Skeletal muscle cell (primary cell): ENCODE measurements at regions not wholly inside any gene's neighbourhood (a gene's known extent, or its start where the extent isn't known, plus 50 kb on each side); places are given as distances from the start of the nearest gene placed in this dataset.

ENCODE experiments used
- DNase-seq: peaks from one replicate; pipeline ENCODE4 v3.0.0-alpha.2; 2010; ENCODE audit warnings: low read depth
- H3K4me3 ChIP-seq: 2 replicates; pipeline ENCODE4 v1.5.1; 2011; ENCODE audit warnings: low read depth, mild to moderate bottlenecking, control low read depth, low read length, moderate library complexity

DNA sequence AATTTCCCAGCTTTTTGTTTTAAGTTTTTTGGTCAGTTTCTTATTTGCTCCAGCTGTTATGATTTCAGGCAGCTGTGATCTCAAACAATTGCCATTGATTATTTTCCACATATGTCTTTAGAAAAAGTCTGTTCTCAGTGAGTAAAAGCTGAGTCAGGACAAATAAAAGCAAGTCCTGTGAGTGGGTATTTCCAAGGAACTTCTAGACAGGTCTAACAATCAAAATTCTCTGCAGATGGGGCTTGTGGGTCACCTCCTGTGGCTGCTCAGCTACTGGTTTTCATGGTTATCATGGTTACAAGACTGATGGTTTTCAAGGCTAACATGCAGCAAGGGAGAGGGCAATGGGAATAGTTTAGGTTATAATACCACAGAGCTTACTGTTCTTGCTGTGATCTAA is 585.7 kb downstream of the LMO4 start:
- no peak overlapping the region for H3K4me3 ChIP-seq
- DNase-seq = no peak

DNA sequence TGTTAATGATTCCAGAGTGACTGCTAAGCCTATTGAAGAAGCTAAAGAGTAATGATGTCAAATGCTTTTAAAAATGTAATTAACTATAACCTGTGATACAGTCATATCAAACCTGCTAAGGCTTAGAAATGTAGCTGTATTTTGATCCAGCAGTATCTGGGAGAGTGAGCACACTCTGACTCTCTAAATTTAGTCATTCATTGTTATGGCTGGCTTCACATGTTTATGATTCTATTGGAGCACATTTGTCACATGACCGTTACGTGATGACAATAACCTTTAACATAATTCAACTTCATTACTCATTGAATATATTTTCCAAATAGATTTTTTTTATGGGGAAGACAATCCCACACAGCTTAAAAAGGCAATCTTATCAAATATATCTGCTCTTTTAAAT is 587.1 kb downstream of the LMO4 start:
- DNase-seq = no peak
- H3K4me3 ChIP-seq = no peak overlapping the region

DNA sequence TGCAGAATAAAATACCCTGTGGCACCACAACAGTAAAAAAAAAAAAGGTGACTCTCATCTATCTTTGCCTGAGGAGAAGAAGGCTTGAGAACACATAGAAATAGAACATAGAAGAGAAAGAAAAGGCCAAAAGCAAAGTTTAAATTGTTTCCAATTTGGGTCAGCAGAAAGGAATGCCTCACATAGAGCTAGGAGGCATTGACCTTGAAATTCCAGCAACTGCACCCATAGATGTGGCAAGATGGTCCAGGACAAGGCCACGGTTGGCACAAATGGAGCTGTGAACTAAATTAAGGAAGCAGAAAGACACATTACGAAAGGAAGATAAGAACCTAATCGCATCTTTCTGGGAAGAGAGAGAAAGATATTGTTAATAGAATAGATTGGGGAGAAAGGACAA is 588.3 kb downstream of the LMO4 start:
- no peak overlapping the region for H3K4me3 ChIP-seq

DNA sequence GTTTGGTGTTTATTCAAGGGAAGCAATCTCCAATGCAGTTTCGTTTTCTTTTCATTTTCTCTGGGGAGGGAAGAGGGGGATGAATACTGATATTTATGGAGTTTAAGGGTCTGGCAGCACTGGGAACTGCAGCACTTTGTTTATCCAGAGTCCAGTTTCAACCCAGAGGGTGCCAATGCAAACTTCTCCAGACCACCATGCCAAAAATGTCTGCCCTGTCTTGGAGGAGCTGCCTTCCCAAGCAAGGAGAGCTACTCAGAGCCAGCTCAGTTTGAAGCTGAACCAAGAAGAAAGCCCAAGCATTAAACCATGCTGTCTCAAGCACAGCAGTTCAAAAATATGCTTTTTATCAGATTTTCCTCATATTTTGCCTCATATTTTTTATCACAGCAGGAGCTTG is 589.7 kb downstream of the LMO4 start:
- H3K4me3 ChIP-seq = no peak overlapping the region
- no peak for DNase-seq

More for the DNA sequence above, 588.3 kb downstream of the LMO4 start:
- peak; percentile 10 for DNase-seq

DNA sequence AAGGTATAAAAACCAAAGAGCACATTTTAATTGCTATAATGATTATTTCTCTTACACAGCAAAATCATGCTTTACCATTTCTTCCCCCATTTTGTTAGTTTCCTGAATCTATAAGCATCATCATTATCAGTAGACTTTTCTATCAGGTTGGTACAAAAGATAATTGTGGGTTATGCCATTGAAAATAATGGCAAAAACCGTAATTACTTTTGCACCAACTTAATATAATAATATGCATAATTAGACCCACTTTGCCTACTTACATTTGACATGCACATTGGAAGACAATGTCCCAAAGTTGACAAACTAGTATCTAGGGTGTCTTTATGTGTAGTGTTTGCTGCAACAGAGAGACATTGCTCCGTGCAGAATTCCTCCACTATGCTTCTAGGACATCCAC is 594.2 kb downstream of the LMO4 start:
- DNase-seq = no peak
- H3K4me3 ChIP-seq = no peak overlapping the region

DNA sequence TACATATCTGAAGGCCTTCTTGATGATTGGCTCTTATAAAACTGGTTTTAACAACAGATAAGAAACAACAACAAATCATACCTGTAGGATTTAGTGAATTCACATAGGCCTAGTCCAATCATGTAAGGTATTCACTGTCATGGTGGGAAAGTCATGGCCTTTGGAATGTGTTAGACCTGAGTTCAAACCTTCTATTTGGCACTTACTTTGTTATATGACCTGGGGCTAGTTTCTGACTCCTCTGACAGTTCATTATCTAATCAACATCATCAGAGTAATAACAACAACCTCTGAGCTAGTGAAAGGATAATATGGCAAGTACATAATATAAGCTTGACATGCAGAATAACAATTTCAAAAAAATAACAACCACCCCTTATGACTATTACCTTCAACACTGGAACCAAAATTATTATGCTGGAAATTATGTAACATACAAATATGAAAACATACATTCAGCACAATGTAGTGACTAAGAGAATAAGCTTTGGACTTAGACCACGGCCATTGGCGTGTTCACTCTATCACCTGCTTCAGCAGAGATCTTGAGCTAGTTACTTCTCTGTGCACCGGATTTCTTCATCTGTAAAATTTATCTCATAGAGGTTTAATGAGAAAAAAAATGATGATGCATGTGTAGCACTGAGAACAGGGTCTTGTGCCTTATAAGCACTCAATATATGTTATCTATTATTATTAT is 597.6 kb downstream of the LMO4 start:
- no peak for DNase-seq
- no peak overlapping the region for H3K4me3 ChIP-seq

DNA sequence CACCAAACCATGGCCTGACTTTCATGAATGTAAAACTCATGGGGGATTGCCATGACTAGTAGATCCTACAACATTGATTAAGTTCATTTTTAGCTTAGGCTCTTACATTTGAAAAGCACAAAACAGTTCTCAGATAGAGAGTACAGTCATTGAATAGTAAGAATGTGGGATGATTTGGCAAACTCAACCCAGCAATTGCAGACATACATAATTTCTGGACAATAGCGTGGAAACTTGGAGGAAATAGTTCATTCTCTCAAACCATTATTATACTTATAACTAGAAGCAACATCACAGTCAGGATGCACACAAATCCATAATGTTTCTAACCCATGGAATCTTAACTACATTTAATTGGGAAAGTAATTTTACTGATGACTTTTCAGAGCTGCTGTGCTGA is 598.2 kb downstream of the LMO4 start:
- no peak for DNase-seq
- no peak overlapping the region for H3K4me3 ChIP-seq

DNA sequence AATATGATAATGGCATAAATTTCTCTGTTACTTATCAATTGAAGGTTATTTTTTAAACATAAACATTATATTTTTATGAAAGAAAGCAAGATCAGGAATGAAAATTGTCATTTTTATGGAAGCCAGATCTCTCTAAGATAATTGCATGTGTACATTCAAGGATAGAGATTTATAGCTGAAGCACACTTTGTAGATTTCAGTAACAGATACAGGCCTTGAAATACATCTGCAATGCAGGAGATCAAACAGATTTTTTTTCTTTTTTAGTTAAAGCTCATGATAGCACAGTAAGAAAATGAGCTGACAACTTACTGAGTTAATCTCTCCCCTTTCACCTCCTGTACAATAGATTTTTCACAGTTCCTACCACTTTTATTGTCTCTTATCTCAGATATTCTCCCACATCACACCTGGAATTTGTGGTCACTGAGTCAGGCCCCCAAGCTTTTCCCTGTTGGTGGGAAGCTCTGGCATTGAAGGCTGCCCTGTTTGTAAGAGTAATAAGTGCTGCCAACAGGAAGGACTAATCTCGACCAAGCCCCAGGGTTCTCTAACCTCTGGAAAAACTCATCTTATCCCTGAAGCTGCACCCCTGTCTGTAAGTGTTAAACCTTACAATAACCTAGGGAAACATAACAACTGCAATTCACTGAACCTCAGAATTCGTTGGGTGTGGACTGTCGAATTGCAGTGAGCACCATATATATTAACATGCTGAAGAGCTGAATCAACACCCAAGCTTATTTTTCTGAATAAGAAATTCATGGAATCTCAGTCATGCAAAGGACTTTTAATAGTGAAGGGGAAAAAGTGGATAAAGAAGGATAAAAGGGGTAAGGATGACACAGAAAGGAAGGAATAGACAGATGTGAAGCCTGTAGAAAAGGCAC is 599.0 kb downstream of the LMO4 start:
- no peak overlapping the region for H3K4me3 ChIP-seq
- no peak for DNase-seq

DNA sequence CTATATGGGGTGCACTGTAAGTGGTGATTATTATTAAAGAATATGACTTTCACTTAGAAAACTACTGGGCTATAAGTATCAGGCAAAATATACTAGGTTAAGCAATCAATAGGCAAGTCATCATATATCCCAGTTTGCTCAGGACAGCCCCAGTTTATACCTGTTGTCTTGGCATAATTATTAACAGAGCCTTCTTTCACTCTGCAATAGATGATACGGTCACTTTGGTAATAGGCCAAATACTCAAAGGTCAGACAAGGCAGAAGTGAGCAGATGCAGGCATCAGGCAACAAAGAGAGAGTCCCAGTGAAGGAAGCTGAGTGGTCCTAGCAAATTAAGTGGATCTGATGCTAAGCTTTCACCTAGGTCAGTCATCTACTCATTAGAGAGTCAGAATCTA is 599.9 kb downstream of the LMO4 start:
- H3K4me3 ChIP-seq = no peak overlapping the region
- DNase-seq = no peak

DNA sequence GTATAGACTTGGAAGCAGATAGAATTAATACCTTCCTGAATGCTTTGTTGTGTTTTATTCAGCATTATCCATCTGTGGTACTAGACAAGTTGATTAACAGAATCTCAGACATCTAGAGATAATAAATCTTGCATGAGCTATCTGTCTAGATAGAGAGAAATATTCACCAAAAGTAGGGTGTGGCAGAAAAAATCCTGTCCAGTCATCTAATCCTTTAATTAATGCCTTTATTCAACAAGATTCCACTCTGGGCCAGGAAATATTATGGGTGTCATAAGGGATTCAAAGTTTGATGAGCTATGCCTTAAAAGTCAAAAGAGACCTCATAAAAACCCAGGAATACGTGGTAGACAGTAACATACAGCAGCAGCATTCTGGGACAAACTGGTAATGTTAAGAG is 601.2 kb downstream of the LMO4 start:
- H3K4me3 ChIP-seq = no peak overlapping the region
- DNase-seq = no peak

DNA sequence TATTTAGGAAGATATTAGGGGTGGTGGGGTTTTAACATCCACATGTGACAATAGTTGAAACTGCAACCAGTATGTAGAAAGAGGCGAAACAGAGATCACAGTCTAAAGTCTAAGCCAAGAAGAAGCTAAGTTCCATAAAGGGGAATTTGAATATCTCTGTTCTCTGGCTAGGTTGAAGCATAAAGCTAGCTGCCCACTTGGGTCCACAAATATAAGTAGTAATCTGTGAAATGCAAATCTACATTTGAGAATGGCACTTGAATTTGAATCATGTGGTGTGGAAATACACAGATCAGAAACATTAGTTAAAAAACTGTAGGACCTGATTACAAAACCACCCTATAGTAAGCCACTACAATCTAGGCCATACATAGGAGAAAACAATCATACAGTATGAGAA is 602.1 kb downstream of the LMO4 start:
- H3K4me3 ChIP-seq = no peak overlapping the region
- no peak for DNase-seq

DNA sequence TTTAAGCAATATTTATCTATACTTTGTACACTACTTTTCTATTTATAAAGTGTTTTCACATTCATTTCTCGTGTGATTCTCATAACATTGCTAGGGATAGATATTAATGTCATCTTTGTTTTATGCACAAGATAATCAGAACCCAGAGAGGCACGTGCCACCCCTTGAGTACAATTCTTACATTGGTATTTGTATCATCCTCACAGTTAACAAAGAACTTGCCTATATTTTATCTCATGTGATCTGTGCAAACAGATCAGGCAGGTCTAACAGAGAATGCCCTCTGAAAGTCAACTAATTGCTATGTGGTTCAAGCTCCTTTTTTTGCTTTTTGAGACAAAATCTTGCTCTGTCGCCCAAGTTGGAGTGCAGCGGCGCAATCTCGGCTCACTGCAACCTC is 604.5 kb downstream of the LMO4 start:
- no peak overlapping the region for H3K4me3 ChIP-seq
- DNase-seq = no peak

DNA sequence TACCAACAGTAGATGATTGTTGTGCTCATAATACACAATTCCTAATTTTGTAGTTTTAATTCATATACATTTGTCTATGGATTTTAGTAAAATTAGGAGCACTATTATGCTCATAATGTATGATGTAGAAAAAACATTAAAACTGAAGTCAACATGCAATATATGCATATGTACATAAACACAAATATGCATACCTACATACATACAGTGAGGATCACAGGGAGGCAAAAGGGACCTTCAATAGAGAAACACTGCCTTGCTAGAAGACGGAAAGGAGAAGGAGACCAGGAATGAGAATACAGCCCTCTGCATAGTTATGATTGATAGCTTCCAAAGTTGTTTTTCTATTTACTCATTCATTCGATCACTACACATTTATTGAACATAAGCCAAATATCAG is 606.5 kb downstream of the LMO4 start:
- no peak for DNase-seq
- no peak overlapping the region for H3K4me3 ChIP-seq

DNA sequence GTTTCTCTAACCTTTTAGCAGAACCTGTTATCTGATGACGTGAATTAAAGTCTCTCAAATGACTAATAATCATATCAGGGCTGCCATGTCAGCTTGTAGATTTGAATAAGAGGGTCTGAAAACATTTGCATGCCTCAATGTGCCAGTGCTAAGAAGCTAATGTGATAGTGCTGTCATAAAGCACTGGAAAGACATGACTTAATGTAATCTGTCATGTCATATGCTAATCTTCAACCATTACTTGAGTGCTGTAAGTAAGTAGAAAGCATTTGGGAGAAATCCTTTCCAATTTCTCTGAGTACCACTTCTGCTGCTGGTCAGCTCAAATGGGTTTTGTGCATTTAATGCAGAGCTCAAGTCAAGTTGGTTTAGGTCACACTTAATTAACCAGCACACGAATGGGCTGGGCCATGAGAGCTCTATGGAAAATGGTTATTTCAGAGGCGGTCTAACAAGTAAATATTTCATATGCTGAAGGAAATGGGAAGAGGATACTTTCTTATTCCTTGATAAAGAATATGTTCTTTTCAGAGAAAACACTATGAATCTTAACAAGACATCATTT is 609.2 kb downstream of the LMO4 start:
- no peak overlapping the region for H3K4me3 ChIP-seq
- DNase-seq = no peak

DNA sequence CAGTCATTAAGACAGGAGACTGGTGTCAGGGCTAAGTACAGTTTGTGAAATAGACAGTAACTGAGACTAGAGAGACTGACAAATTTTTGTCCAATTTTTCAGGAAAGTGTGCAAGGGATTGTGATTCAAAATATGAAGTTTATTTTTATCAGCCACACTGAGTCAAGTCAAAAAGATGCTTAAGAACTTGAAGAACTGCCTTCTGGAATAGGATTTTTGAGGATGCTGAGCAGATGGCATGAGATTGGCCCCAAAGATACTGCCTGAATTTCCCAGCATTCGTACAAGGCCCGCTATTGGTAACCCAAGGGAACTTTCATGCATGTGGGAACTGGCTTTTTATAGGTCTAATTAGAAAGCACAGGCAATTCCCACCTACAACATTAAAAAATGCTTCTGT is 610.0 kb downstream of the LMO4 start:
- no peak overlapping the region for H3K4me3 ChIP-seq
- DNase-seq = no peak

DNA sequence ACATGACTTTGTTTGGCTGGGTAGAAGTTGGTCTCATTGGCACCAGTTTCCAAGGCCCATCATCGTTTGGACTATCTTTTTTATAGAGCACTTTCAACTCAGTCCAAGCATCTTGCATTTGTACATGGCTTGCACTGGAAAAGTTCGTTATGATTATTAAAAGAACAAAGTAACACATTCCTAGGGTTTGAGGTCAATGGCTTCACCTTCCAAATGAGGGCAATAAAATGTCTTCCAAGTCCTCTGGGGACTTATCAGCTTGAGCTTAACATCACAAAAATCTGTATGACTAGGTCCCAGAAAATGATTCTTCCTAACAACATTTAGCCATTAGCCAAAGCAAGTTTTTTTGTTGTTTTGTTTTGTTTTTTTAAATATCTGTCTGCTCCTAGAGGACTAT is 610.8 kb downstream of the LMO4 start:
- no peak for DNase-seq
- H3K4me3 ChIP-seq = no peak overlapping the region

DNA sequence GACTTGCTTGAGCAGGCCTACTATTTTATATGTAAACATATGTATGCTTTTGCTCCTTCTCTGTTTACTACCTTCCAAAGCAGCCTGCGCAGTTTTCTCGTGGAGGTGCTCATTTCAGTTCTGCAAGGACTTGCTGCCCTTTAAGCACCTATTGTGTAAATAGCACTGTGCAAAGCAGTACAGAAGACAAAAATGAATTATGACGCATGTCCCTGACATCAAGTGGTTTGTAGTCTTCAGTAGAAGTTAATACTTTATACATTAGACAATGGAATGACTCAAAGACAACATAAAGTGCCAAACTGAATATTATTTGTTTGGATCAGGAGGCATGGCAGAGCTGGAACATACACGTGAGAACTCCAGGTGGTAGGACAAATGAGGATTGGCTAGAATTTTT is 611.7 kb downstream of the LMO4 start:
- no peak overlapping the region for H3K4me3 ChIP-seq
- no peak for DNase-seq

DNA sequence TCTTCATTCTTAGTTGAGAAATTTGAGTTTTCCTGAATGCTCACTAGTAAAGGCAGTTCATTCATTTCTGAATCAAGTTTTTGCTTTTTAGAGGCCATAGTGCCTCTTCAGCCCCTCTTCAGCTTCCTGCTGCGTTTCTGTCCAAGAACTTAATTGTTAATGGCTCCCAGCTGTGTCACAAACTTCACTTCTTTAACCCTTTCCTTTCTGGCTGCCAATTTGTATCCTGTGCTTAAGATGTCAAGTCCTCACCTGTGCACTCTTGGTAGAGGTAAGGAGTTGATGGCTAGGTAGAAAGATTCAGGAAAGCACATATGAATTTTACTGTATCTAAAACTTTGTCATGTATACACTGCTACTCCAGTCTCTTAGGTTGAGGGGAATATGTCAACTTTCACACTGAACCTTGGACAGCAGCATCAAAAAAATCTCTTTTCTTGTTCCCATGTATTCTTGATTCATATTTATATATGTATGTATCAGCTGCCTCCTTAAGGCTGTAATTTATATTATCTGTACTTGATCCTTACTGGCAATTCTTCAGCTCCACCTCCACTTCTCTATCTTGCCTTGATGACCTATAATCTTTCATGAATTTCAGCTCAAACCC is 612.8 kb downstream of the LMO4 start:
- no peak overlapping the region for H3K4me3 ChIP-seq
- DNase-seq = no peak

DNA sequence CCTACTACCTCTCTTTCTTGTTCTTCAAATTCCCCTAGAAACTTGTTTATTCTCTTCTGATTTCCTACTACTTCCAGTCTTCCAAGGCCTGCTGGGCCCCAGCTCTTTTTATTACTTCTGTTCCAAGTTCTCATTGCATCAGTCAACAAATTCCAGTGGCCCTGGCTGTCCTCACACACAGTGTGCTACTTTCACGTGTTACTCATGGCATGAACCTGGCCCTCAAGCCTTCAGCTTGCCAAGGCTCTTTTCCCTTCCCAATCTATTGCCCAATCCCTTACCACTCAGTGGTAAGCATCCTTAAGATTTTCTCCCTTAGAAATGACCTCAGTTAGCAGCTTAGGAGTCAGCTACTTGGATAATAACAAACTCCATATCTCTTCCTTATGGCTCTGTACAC is 613.5 kb downstream of the LMO4 start:
- peak; percentile 85 for DNase-seq
- H3K4me3 ChIP-seq = no peak overlapping the region

DNA sequence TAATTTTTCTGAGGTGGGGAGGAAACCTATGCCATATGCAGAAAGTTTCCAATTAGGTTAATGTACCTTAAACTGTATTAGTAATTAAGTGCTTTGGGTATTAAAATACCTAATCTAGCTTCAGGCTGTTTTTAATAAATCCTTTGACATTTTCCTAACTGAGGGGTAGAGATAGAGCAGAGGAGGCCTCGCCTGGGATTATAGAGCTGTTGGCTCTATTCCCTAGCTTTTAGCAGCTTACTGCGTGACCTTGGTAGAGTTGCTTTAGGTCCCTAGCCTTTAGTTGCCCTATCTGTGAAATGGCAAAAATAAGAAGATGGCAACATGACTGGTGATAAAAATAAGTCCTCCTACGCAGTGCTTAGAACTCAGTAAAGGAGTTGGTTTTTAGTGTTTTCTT is 621.0 kb downstream of the LMO4 start:
- no peak for DNase-seq
- no peak overlapping the region for H3K4me3 ChIP-seq
